ENCODE measurements at regions not wholly inside any gene's neighbourhood (a gene's known extent, or its start where the extent isn't known, plus 50 kb on each side); places are given as distances from the start of the nearest gene placed in this dataset.

DNA sequence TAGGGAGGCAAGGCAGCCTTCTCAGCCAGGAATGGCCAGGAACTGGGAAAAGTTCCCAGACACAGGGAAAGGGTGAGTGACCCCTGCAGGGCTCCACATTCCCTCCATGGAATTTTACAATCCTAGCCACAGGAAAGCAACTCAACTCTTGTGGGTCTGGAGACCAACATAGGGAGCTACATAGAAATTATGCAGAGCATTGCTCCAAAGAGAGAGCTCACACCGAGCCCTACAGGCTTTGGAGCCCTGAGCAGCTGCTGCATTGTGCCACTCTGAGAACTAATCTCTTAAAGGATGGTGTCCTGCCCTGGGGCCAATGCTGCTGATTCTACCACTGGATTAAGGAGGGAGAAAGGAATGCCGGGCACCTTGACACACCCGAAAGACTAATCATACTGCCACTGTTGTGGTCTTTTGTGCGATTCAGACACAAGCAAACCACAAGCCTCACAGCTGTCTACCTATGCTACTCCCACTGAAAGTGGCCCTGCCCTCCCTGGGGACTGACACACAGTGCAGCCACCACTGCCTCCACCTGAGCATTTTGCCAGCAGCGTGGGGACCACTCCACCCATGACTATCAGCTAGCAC, 1089.8 kb upstream of the NUDT12 start:
- Mint-ChIP-seq H3K4me3 (no peak overlapping the region), H3K27ac (no peak overlapping the region), H3K9me3 (peaks cover 5 to 14% of the 10 kb centered on the region in 2 donors), H3K4me1 (no peaks in the 10 kb centered on the region), H3K27me3 (no peaks in the 10 kb centered on the region)
- ATAC-seq (no peak), DNase-seq (no peak)

DNA sequence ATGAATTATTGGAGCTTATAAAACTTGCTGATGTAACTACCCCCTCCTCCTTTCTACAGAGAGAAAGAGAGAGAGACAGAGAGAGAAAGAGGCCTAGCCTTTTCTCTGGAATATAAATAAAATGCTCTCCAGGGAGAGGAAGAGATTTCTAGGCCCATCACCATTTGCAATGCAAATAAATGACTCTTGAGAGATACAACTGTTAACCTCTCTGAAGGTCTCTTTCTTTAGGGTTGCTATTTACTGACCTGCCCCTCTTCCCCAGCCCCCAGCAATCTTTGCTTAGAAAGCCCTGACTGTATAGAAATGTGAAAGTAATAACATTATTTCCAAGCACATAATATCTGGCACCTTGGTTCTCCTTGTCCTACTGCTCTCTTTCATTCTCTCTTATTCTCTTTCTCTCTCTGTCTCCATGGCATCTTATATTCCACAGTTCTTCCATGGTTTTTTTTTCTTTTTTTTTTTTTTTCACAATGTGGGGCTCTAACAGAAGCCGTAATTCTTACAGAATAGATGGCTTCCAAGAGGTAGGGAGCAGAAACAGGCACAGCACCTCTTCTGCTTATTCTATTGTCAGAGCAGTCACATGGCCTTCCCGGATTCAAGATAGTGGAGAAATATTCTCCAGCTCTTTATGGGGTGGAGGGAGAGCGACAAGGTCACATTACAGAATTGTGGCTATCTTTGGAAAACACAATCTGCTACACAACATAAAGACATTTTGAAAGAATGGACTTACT, 1087.9 kb upstream of the NUDT12 start:
- Mint-ChIP-seq H3K4me1 (no peaks in the 10 kb centered on the region), H3K4me3 (no peak overlapping the region), H3K27ac (no peak overlapping the region), H3K27me3 (no peaks in the 10 kb centered on the region), H3K9me3 (peaks cover 5 to 14% of the 10 kb centered on the region in 2 donors)
- ATAC-seq (no peak), DNase-seq (no peak)

DNA sequence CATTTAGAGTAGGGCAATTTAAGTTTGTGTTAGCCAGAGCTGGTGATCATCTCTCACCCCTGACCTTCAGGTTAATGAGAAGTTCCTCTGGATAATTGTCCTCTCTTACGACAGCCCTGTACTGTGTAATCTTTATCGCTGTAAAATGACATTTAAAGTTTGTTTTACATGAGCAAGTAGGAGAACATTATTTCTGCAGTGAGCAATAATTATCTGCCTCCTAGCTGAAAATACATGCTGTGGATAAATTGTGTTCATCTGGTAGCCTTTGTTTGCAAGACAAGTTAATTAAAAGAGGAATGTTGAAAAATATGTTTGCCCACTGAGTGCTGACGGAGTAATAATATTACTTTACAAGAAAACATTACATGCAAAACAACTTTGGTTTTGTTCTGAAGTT, 1083.8 kb upstream of the NUDT12 start:
- ATAC-seq (no peak), DNase-seq (no peak)
- H3K27ac Mint-ChIP-seq = no peak overlapping the region
- H3K4me1 Mint-ChIP-seq = no peaks in the 10 kb centered on the region
- H3K9me3 Mint-ChIP-seq = peaks cover 0 to 4% of the 10 kb centered on the region in 2 donors
- no peaks in the 10 kb centered on the region for H3K27me3 Mint-ChIP-seq
- H3K4me3 Mint-ChIP-seq = no peak overlapping the region

DNA sequence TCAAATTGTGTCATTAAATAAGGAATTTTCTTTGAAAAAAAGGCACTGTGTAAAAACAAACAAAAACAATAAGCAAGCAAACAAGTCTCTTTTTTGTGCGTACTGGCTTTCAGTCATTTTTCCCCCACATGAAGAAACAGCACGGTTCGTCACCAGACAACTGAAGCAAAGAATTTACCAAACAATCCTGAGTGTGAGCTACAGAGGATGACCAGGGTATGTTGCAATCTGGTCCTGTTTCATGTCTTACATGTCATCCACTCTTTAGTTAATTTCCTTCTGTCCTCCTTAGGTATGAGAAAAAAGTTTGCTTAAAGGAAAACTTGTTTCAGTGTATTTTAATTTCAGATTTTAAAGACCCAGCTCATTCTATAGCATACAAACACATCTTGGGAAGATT, 1080.7 kb upstream of the NUDT12 start:
- Mint-ChIP-seq H3K27ac (no peak overlapping the region), H3K4me3 (no peak overlapping the region), H3K27me3 (no peaks in the 10 kb centered on the region), H3K4me1 (no peaks in the 10 kb centered on the region), H3K9me3 (peaks cover 0 to 4% of the 10 kb centered on the region in 2 donors)
- DNase-seq (no peak), ATAC-seq (no peak)

DNA sequence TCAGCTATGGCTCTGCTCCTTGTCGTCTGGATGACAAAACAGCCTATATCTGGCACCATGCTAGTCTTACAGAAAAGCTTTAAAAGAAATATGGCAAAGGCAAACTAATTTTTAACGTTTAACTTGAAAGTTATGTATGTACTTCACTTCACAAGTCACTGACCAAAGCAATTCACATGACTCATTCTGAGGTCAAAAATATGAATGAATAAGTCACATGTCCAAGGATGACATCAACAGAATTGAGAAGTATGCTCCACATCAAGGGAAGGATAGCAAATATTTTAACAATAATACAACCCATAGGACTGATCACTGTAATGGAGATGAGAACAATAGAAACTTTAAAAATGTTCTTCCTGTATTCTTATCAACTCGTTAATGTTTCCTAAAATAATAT, 1072.6 kb upstream of the NUDT12 start:
- Mint-ChIP-seq H3K4me1 (no peaks in the 10 kb centered on the region), H3K9me3 (no peaks in the 10 kb centered on the region), H3K4me3 (no peak overlapping the region), H3K27me3 (no peaks in the 10 kb centered on the region), H3K27ac (no peak overlapping the region)
- no peak for DNase-seq
- no peak for ATAC-seq

DNA sequence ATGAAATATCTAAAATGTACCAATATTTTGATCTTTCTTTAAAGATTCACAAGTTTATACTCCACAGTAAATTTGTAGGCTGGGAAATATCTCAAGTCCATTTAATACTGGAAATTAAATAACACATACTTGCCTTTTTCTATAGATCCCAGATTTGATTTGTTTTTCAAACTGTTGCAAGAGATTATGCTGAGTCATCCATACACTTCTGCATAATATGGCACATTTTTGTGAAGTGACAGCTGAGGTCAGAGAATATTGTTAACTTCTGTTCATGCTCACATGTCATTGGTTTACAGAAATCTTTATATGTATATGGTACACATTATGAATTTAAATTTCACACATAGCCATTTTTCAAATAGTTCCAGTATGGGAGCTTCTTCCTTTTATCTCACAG, 1066.3 kb upstream of the NUDT12 start:
- no peak for ATAC-seq
- no peaks in the 10 kb centered on the region for H3K4me1 Mint-ChIP-seq
- no peak overlapping the region for H3K27ac Mint-ChIP-seq
- peaks cover 6% of the 10 kb centered on the region in 2 donors for H3K9me3 Mint-ChIP-seq
- H3K27me3 Mint-ChIP-seq = no peaks in the 10 kb centered on the region
- no peak overlapping the region for H3K4me3 Mint-ChIP-seq
- DNase-seq = no peak

DNA sequence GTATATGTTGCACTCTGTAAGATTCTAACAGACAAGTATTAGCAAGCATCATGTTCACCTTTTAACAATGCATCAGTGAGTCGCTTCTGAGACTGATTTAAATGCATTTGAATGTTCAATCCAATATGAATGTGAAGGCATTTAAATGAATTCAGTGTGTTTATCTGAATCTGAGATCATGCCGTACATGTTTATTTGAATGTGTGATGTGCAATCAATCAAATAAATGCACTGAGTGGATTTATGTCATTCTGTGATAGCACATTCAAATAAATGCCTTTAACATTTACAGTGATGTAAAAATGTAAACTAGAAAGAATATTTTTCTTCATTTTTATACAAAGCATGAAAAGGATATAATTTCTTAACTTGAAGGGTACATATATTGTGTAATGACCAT, 1063.5 kb upstream of the NUDT12 start:
- ATAC-seq (no peak), DNase-seq (no peak)
- no peak overlapping the region for H3K27ac Mint-ChIP-seq
- no peak overlapping the region for H3K4me3 Mint-ChIP-seq
- H3K9me3 Mint-ChIP-seq = peaks cover 6% of the 10 kb centered on the region in 2 donors
- H3K4me1 Mint-ChIP-seq = no peaks in the 10 kb centered on the region
- no peaks in the 10 kb centered on the region for H3K27me3 Mint-ChIP-seq

DNA sequence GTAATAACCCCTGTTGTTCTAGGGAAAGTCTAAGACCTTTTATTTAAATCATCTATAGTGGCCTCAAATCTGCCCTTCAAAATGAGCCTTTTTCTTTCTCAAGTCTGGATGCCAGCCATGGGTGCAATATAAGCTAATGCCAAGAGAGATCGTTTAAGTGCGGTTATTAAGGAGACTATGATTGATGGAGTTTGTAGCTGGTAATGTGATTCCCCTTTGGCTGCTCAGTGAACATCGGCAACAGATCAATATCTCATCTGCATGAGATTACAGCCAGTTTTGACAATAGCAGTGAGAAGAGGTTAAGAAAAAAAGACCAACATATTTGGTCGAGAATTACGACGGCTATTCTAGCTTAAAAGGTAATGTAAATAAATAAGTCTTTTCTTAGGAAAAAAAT, 1049.4 kb upstream of the NUDT12 start:
- Mint-ChIP-seq H3K9me3 (peaks cover 0 to 17% of the 10 kb centered on the region in 2 donors), H3K4me1 (no peaks in the 10 kb centered on the region), H3K27ac (no peak overlapping the region), H3K27me3 (no peaks in the 10 kb centered on the region), H3K4me3 (no peak overlapping the region)
- ATAC-seq (no peak), DNase-seq (no peak)

DNA sequence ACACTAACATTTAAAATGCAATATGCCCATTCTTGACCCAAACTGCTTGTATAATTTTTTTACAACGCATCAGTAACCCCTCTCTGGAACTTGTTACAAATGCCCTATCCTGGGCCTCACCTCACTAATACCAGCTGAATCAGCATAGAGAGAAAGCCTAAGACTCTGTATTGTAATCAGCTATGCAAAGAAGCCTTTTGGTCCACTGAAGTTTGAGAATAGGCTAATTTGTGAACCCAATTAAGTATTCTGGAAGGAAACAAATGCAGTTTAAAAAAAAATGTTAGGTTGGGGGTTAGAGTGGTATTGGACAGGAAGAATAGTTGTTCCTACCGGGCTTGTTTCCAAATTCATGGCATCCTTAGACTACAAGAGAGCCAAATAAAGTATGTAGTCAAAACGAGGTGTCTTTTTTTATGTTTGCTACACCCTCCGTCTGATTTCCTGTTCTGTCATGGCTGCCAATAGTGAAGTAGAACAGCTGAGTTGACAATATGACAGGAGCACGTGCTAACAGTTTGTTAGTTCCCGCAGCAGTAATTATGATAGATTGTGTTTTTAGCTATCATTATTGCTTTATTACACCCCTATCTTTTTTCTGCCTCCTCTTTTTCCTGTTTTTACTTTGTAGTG, 1048.7 kb upstream of the NUDT12 start:
- no peak for ATAC-seq
- peaks cover 0 to 17% of the 10 kb centered on the region in 2 donors for H3K9me3 Mint-ChIP-seq
- no peak for DNase-seq
- no peak overlapping the region for H3K27ac Mint-ChIP-seq
- H3K4me1 Mint-ChIP-seq = no peaks in the 10 kb centered on the region
- no peak overlapping the region for H3K4me3 Mint-ChIP-seq
- no peaks in the 10 kb centered on the region for H3K27me3 Mint-ChIP-seq

DNA sequence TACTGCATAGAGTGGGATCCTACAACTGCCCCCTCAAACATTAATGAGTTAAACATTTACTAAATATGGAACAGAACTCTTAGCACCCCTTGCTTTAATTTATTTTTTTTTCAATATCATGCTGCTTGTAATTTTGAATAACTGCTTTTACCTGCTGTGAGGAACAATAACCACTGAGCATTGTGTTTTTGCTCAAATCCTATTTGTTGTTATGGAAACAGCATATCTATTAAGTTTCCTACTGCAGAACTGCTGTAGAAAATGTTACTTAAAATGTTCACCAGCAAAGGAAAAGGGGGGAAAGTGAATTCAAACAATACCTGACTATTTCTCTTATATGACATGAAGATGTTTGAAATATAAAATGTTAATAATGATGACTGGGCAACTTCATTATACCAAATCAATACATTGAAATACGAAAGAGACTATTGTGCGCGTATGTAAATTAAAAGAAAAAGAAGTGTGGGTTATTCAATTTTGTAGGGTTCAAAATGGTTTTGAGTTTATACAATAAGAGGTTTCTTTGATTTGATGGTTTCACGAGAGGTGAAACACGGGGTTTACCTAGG, 1043.8 kb upstream of the NUDT12 start:
- Mint-ChIP-seq H3K27me3 (no peaks in the 10 kb centered on the region), H3K4me1 (no peaks in the 10 kb centered on the region), H3K27ac (no peak overlapping the region), H3K9me3 (peaks cover 0 to 24% of the 10 kb centered on the region in 2 donors), H3K4me3 (no peak overlapping the region)
- DNase-seq = no peak
- ATAC-seq = no peak

DNA sequence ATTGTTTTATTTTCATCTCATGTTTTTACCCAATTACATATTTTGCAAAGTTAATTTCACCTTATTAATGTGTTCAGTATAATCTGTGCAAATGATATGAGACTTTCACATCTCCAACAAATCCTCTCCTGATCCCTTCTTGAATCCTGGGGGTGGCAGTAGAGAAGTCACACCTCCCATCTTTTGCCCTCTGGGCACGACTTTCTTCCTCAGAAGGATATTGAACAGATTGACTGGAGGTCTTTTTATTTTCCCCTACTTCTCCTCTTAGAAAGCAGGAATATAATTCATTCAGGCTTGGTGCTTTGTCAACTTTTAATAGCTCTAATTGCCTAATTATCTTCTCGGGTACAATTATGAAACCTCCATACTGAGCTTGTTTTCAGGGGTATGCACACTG, 1037.1 kb upstream of the NUDT12 start:
- Mint-ChIP-seq H3K9me3 (peaks cover 11 to 39% of the 10 kb centered on the region in 2 donors), H3K4me1 (no peaks in the 10 kb centered on the region), H3K27me3 (no peaks in the 10 kb centered on the region), H3K4me3 (no peak overlapping the region), H3K27ac (no peak overlapping the region)
- ATAC-seq = no peak
- no peak for DNase-seq

DNA sequence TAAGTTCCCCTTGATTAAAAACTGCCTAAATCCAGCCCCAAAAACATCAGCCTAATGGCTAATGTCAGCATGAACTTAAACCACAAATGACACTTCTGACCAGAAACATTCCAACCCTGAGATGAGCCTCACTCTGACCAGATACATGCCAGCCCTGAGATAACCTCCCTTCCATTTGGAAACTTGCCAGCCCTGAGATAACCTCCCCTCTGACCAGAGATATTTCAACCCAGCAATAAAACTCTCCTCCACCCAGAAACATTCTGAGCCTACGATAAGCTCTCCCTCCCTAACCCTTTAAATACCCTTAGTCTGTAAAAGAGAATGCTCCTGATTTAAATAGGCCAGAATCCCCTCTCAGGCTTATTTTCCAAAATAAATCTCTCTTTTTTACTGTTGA, 1035.7 kb upstream of the NUDT12 start:
- DNase-seq = no peak
- Mint-ChIP-seq H3K4me3 (no peak overlapping the region), H3K4me1 (no peaks in the 10 kb centered on the region), H3K27me3 (no peaks in the 10 kb centered on the region), H3K9me3 (peaks cover 16 to 32% of the 10 kb centered on the region in 2 donors), H3K27ac (no peak overlapping the region)
- ATAC-seq = no peak

DNA sequence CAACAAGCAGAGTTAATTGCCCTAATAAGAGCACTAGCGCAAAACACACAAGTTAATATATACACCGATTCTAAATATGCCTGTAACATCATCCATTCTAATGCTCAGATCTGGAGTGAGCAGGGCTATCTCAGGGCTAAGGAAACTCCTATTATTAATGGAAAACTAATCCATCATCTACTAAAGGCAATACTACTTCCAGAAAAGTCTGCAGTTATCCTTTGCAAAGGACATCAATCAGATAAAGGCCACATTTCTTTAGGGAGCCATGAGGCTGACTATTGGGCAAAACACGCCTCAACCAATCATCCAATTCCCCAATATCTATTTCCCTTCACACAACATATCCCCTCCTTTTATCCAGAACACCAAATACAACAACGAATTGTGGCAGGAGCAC, 1032.3 kb upstream of the NUDT12 start:
- no peak for ATAC-seq
- no peak for DNase-seq
- H3K27ac Mint-ChIP-seq = no peak overlapping the region
- peaks cover 26 to 29% of the 10 kb centered on the region in 2 donors for H3K9me3 Mint-ChIP-seq
- H3K4me1 Mint-ChIP-seq = no peaks in the 10 kb centered on the region
- no peaks in the 10 kb centered on the region for H3K27me3 Mint-ChIP-seq
- no peak overlapping the region for H3K4me3 Mint-ChIP-seq

DNA sequence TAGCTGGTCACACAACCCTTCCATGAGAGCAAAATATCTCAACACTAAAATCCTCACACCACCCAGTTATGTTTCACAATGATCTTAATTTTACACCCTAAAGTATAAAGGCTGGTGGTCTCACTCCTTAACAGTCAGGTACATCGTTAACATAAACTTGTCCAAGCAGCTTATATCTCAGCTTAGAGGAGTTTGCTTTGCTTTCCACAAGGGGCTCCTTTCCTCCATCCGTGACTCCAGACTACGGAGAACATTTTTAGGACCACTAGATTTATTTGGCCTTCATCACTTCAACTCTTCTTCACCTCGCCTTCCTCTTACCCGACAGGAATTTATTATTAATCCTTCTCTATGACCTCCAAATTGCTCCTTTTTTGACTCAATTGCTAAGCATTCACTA, 1014.1 kb upstream of the NUDT12 start:
- H3K4me3 Mint-ChIP-seq = no peak overlapping the region
- H3K27me3 Mint-ChIP-seq = no peaks in the 10 kb centered on the region
- DNase-seq (no peak), ATAC-seq (no peak)
- H3K9me3 Mint-ChIP-seq = peaks cover 0 to 5% of the 10 kb centered on the region in 2 donors
- H3K27ac Mint-ChIP-seq = no peak overlapping the region
- no peaks in the 10 kb centered on the region for H3K4me1 Mint-ChIP-seq

DNA sequence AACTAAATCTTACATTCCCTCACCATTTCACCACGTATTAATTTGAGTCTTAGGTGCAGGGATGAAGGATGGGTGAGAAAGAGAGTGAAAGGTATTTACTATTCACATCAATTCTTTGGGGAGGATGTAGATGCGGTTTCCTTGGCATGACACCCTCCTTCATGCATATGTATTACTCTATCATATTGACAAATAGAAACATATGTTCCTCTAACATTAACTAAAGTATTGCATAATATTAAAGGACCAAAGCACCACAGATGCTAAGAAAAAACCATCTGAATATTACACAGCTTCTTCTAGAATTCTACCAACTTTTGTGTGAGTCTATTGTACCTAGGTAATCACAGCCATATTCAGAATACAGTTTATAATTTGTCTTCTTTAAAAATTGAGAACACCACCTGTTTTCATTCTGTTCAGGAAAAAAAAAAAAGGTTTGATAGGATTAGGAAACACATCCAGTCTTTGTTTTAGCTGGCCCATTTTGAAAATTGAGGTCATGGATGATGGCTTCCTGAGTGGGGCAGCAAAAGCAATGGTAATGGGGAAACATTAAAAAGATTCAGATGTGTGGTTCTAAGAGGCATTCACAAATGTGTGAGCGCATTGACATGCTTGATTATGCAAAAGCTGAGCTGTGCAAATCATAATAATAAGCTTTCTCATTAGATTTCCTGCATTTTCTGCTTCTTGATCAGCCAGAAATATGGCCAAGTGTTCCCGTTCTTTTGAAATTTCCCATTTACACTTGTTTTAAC, 1011.5 kb upstream of the NUDT12 start:
- H3K27me3 Mint-ChIP-seq = no peaks in the 10 kb centered on the region
- H3K4me1 Mint-ChIP-seq = no peaks in the 10 kb centered on the region
- H3K4me3 Mint-ChIP-seq = no peak overlapping the region
- ATAC-seq (no peak), DNase-seq (no peak)
- H3K9me3 Mint-ChIP-seq = peaks cover 0 to 5% of the 10 kb centered on the region in 2 donors
- no peak overlapping the region for H3K27ac Mint-ChIP-seq

All from stimulated activated naive CD8-positive, alpha-beta T cell treated with anti-CD3 and anti-CD28 coated beads, Interleukin-15, amount 100 ng/mL, for 72 hours (primary cell).